NCI-H1694 (cell line): ENCODE measurements at regions not wholly inside any gene's neighbourhood (a gene's known extent, or its start where the extent isn't known, plus 50 kb on each side); places are given as distances from the start of the nearest gene placed in this dataset.
"Not testable (repeated sequence)": the region's sequence is repeated elsewhere in the genome, so short reads cannot be mapped to it uniquely, and the experiment has no call there.

Experiments
- DNase-seq: peaks from one replicate; lab custom pipeline; 2025; lab: John Stamatoyannopoulos, UW

DNA sequence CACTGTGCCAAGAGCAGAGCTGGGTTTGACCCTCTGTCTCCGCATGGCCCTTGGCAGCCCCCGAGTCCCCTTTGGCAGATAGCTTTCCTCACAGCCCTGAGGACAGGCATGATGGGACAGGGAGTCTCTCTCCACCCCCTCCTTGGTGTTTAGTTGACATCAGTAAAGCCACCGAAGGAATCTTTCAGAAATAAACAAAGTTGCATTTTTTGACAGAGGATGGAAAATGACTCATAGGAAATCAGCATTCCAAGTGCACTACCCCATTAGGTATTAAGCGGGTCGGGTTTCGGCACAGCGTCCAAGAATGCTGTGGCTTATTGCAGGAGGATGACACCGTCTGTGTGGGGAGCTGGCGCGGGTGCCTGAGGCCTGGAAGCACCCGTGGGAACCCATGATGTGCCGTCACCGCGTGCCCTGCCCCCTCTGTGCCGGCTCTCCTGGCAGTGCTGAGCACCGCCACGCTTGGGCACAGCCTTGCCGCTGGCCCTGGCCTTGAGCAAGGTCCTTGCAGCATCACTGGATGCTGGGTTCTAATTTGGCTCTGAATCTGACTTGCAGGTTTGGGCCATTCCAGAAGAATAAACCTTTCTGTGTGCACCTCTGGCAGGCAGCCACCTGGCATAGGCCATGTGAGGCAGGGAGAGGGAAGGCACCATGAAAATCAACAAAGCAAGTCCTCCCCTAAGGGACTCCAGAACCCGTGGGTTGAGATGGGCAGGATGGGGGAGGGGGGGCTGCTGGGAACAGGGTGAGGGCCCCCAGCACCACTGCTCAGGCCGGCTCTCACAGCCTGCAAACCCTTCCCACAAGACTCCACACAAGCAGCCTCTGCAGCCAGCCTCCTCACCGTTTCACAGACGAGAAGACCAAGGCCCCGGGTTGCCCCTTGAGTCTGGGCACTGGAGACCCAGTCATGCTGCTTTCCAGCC, 50.5 kb upstream of the ZNF469 start:
- no peak for DNase-seq

GRCh38 chr16:88332921-88333825, 49.6 kb upstream of the ZNF469 start:
- DNase-seq, result not testable (repeated sequence)
